SK-N-SH treated with all-trans-retinoic acid at 6 μM for 48 hours (cell line): ENCODE measurements at regions not wholly inside any gene's neighbourhood (a gene's known extent, or its start where the extent isn't known, plus 50 kb on each side); places are given as distances from the start of the nearest gene placed in this dataset.
A peak's percentile ranks its signal among the peaks of the same experiment; 100 is the strongest.

Source experiments
- ATAC-seq: fragments of 200-7000 bp; cut with Tn5 transposase; 3 replicates; pipeline ENCODE4 v1.9.1; 2020; ENCODE audit warnings: mild to moderate bottlenecking, moderate library complexity
- ARNTL ChIP-seq: fragments of 450-650 bp; formaldehyde crosslinking; IDR thresholded peaks from 2 replicates; pipeline ENCODE4 v1.5.0; 2020; ENCODE audit warnings: low read depth, mild to moderate bottlenecking, moderate library complexity, borderline replicate concordance
- CREB5 ChIP-seq: fragments of 250-450 bp; sonication (Bioruptor Pico); IDR thresholded peaks from 2 replicates; pipeline ENCODE4 v1.5.1; 2020; ENCODE audit warnings: low read depth, mild to moderate bottlenecking, moderate library complexity
- CSDC2 ChIP-seq: fragments of 250-450 bp; sonication (Bioruptor Pico); IDR thresholded peaks from 2 replicates; pipeline ENCODE4 v1.5.0; 2020; ENCODE audit warnings: mild to moderate bottlenecking, moderate library complexity
- ESRRG ChIP-seq: fragments of 250-450 bp; sonication (Bioruptor Pico); IDR thresholded peaks from 2 replicates; pipeline ENCODE4 v1.6.1; 2021; ENCODE audit warnings: mild to moderate bottlenecking
- GLIS3 ChIP-seq: fragments of 250-450 bp; sonication (Bioruptor Pico); IDR thresholded peaks from 2 replicates; pipeline ENCODE4 v1.5.0; 2020; ENCODE audit warnings: mild to moderate bottlenecking, moderate library complexity
- ISL1 ChIP-seq: fragments of 250-450 bp; sonication (Bioruptor Pico); IDR thresholded peaks from 2 replicates; pipeline ENCODE4 v2.1.2; 2022; ENCODE audit warnings: mild to moderate bottlenecking, moderate library complexity
- OSR1 ChIP-seq: fragments of 250-450 bp; sonication (Bioruptor Pico); IDR thresholded peaks from 2 replicates; pipeline ENCODE4 v1.8.0; 2022; ENCODE audit warnings: moderate library complexity, mild to moderate bottlenecking, inconsistent platforms
- POU6F1 ChIP-seq: fragments of 250-450 bp; sonication (Bioruptor Pico); IDR thresholded peaks from 2 replicates; pipeline ENCODE4 v1.8.0; 2021; ENCODE audit warnings: low read depth, mild to moderate bottlenecking, moderate library complexity, borderline replicate concordance
- PPARA ChIP-seq: fragments of 250-450 bp; sonication (Bioruptor Pico); IDR thresholded peaks from 2 replicates; pipeline ENCODE4 v1.5.0; 2020; ENCODE audit warnings: mild to moderate bottlenecking, borderline replicate concordance
- RARB ChIP-seq: fragments of 250-450 bp; sonication (Bioruptor Pico); IDR thresholded peaks from 2 replicates; pipeline ENCODE4 v1.8.0; 2021; ENCODE audit warnings: mild to moderate bottlenecking, moderate library complexity
- SNAI2 ChIP-seq: fragments of 250-450 bp; sonication (Bioruptor Pico); IDR thresholded peaks from 2 replicates; pipeline ENCODE4 v1.5.0; 2020; ENCODE audit warnings: mild to moderate bottlenecking, moderate library complexity
- TCF4 ChIP-seq: fragments of 250-450 bp; sonication (Bioruptor Pico); IDR thresholded peaks from 2 replicates; pipeline ENCODE4 v1.8.0; 2021; ENCODE audit warnings: mild to moderate bottlenecking, moderate library complexity, borderline replicate concordance
- TOX ChIP-seq: fragments of 250-450 bp; sonication (Bioruptor Pico); IDR thresholded peaks from 2 replicates; pipeline ENCODE4 v1.8.0; 2021; ENCODE audit warnings: mild to moderate bottlenecking, moderate library complexity, borderline replicate concordance
- ZC3H10 ChIP-seq: fragments of 250-450 bp; sonication (Bioruptor Pico); IDR thresholded peaks from 2 replicates; pipeline ENCODE4 v1.5.1; 2021; ENCODE audit warnings: mild to moderate bottlenecking, moderate library complexity
- ZFP3 ChIP-seq: fragments of 250-450 bp; sonication (Bioruptor Pico); IDR thresholded peaks from 2 replicates; pipeline ENCODE4 v1.5.0; 2020; ENCODE audit warnings: mild to moderate bottlenecking, moderate library complexity
- ZFP30 ChIP-seq: fragments of 450-650 bp; formaldehyde crosslinking; IDR thresholded peaks from 2 replicates; pipeline ENCODE4 v1.5.0; 2022; ENCODE audit warnings: mild to moderate bottlenecking, moderate library complexity
- ZNF565 ChIP-seq: fragments of 450-650 bp; formaldehyde crosslinking; conservative IDR thresholded peaks from 2 replicates; pipeline ENCODE4 v1.5.0; 2020; ENCODE audit warnings: low read depth, mild to moderate bottlenecking, moderate library complexity
- ZNF70 ChIP-seq: fragments of 450-650 bp; formaldehyde crosslinking; IDR thresholded peaks from 2 replicates; pipeline ENCODE4 v1.5.0; 2020; ENCODE audit warnings: mild to moderate bottlenecking, moderate library complexity
- ZNF8 ChIP-seq: fragments of 450-650 bp; formaldehyde crosslinking; IDR thresholded peaks from 2 replicates; pipeline ENCODE4 v1.5.0; 2020; ENCODE audit warnings: mild to moderate bottlenecking, moderate library complexity
- TF ChIP-seq, protein P1 (sequence below): fragments of 250-450 bp; sonication (Bioruptor Pico); IDR thresholded peaks from 2 replicates; pipeline ENCODE4 v1.8.0; 2020; ENCODE audit warnings: mild to moderate bottlenecking, moderate library complexity, borderline replicate concordance
- TF ChIP-seq, protein P2 (sequence below): fragments of 250-450 bp; sonication (Bioruptor Pico); IDR thresholded peaks from 2 replicates; pipeline ENCODE4 v1.5.0; 2020; ENCODE audit warnings: mild to moderate bottlenecking, moderate library complexity
- TF ChIP-seq, protein P3 (sequence below): fragments of 250-450 bp; sonication (Bioruptor Pico); IDR thresholded peaks from 2 replicates; pipeline ENCODE4 v1.5.1; 2021; ENCODE audit warnings: mild to moderate bottlenecking, moderate library complexity

- TF ChIP-seq ZNF565 (CRISPR knock-in tag) (no peak), PPARA (no peak), ZNF8 (CRISPR knock-in tag) (no peak), ISL1 (no peak), GLIS3 (CRISPR knock-in tag) (no peak), POU6F1 (no peak), ZFP3 (CRISPR knock-in tag) (no peak), ZC3H10 (CRISPR knock-in tag) (no peak), TCF4 (no peak), ESRRG (CRISPR knock-in tag) (no peak), OSR1 (CRISPR knock-in tag) (no peak), CSDC2 (CRISPR knock-in tag) (no peak), ZNF70 (CRISPR knock-in tag) (no peak), RARB (no peak), TOX (no peak)
- TF ChIP-seq, protein P1, sequence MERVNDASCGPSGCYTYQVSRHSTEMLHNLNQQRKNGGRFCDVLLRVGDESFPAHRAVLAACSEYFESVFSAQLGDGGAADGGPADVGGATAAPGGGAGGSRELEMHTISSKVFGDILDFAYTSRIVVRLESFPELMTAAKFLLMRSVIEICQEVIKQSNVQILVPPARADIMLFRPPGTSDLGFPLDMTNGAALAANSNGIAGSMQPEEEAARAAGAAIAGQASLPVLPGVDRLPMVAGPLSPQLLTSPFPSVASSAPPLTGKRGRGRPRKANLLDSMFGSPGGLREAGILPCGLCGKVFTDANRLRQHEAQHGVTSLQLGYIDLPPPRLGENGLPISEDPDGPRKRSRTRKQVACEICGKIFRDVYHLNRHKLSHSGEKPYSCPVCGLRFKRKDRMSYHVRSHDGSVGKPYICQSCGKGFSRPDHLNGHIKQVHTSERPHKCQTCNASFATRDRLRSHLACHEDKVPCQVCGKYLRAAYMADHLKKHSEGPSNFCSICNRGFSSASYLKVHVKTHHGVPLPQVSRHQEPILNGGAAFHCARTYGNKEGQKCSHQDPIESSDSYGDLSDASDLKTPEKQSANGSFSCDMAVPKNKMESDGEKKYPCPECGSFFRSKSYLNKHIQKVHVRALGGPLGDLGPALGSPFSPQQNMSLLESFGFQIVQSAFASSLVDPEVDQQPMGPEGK (CRISPR knock-in tag): no peak
- TF ChIP-seq, protein P2, sequence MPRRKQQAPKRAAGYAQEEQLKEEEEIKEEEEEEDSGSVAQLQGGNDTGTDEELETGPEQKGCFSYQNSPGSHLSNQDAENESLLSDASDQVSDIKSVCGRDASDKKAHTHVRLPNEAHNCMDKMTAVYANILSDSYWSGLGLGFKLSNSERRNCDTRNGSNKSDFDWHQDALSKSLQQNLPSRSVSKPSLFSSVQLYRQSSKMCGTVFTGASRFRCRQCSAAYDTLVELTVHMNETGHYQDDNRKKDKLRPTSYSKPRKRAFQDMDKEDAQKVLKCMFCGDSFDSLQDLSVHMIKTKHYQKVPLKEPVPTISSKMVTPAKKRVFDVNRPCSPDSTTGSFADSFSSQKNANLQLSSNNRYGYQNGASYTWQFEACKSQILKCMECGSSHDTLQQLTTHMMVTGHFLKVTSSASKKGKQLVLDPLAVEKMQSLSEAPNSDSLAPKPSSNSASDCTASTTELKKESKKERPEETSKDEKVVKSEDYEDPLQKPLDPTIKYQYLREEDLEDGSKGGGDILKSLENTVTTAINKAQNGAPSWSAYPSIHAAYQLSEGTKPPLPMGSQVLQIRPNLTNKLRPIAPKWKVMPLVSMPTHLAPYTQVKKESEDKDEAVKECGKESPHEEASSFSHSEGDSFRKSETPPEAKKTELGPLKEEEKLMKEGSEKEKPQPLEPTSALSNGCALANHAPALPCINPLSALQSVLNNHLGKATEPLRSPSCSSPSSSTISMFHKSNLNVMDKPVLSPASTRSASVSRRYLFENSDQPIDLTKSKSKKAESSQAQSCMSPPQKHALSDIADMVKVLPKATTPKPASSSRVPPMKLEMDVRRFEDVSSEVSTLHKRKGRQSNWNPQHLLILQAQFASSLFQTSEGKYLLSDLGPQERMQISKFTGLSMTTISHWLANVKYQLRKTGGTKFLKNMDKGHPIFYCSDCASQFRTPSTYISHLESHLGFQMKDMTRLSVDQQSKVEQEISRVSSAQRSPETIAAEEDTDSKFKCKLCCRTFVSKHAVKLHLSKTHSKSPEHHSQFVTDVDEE (CRISPR knock-in tag): no peak
- ATAC-seq: no peak
These were observed 175.6 kb downstream of the HSD17B3 start for GRCh38 chr9:96126321-96126881.

DNA sequence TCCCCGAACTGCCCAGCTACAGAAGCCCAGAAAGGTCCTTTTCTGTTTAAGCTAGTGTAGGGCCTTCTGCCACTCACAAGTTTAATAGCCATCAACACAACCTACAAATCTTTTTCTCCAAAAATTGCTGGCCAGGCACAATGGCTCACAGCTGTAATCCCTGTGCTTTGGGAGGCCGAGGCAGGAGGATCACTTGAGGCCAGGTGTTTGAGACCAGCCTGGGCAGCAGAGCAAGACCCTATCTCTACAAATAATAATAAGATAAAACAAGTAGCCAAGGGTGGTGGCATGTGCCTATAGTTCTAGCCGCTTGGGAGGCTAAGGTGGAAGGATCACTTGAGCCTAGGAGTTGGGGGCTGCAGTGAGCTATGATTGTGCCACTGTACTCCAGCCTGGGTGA is 176.4 kb downstream of the HSD17B3 start:
- TF ChIP-seq PPARA (no peak), CSDC2 (CRISPR knock-in tag) (no peak), GLIS3 (CRISPR knock-in tag) (no peak), ESRRG (CRISPR knock-in tag) (no peak), ZFP30 (no peak), POU6F1 (no peak), ZNF70 (CRISPR knock-in tag) (no peak), ZNF8 (CRISPR knock-in tag) (no peak)
- TF ChIP-seq, all 23 proteins: peak for 0
- ATAC-seq: no peak

GRCh38 chr9:96122751-96123150 is 179.2 kb downstream of the HSD17B3 start:
- ATAC-seq: peak; percentile 53
- TF ChIP-seq TOX: no peak
- TF ChIP-seq ZNF8 (CRISPR knock-in tag): no peak

DNA sequence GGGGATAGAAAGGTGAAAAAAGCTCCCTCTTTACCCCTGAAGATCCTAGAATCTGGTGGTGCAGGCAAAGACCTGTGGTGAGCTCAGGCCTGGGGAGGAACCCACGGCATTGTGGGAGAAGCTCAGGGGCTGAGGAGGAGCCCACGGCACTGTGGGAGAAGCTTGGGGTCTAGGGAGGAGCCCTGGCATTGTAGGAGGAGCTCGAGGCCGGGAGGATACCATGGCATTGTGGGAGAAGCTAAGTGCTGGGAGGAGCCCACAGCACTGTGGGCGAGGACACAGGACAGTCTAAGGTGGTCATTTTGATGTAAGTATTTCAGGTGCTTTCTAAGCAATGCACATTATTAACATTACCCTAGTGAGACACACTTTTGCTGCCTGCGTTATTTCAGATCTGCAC is 179.7 kb downstream of the HSD17B3 start:
- ATAC-seq: 0 out of 3 replicates have a peak, but pooled peaks have one; percentile 27
- no peak for TF ChIP-seq GLIS3 (CRISPR knock-in tag)
- no peak for TF ChIP-seq PPARA
- no peak for TF ChIP-seq ESRRG (CRISPR knock-in tag)
- TF ChIP-seq, protein P3, sequence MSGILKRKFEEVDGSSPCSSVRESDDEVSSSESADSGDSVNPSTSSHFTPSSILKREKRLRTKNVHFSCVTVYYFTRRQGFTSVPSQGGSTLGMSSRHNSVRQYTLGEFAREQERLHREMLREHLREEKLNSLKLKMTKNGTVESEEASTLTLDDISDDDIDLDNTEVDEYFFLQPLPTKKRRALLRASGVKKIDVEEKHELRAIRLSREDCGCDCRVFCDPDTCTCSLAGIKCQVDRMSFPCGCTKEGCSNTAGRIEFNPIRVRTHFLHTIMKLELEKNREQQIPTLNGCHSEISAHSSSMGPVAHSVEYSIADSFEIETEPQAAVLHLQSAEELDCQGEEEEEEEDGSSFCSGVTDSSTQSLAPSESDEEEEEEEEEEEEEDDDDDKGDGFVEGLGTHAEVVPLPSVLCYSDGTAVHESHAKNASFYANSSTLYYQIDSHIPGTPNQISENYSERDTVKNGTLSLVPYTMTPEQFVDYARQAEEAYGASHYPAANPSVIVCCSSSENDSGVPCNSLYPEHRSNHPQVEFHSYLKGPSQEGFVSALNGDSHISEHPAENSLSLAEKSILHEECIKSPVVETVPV: no peak
- TF ChIP-seq SNAI2: no peak
- no peak for TF ChIP-seq ARNTL (CRISPR knock-in tag)
- no peak for TF ChIP-seq TCF4
- no peak for TF ChIP-seq ZFP30
- TF ChIP-seq, protein P1 (CRISPR knock-in tag): no peak
- TF ChIP-seq ISL1: no peak
- TF ChIP-seq CSDC2 (CRISPR knock-in tag): no peak
- no peak for TF ChIP-seq CREB5
